NK-92 treated with Interleukin-12 subunit alpha and Interleukin-12 subunit beta, amount 100 ng/mL, for 24 hours (cell line): ENCODE measurements at regions not wholly inside any gene's neighbourhood (a gene's known extent, or its start where the extent isn't known, plus 50 kb on each side); places are given as distances from the start of the nearest gene placed in this dataset.

Source experiments
- DNase-seq: peaks from one replicate; lab custom pipeline; 2025; lab: John Stamatoyannopoulos, UW

- no peak for DNase-seq
Observed at GRCh38 chr2:20523799-20524187, 76.9 kb downstream of the RHOB start.

- DNase-seq = no peak
Observed at GRCh38 chr2:20524412-20525040, 77.7 kb downstream of the RHOB start.

GRCh38 chr2:20525041-20526035 is 78.5 kb downstream of the RHOB start:
- no peak for DNase-seq

GRCh38 chr2:20526160-20526559 is 79.3 kb downstream of the RHOB start:
- no peak for DNase-seq

GRCh38 chr2:20526708-20527107 is 79.8 kb downstream of the RHOB start:
- no peak for DNase-seq

GRCh38 chr2:20528713-20529112 is 81.8 kb downstream of the RHOB start:
- DNase-seq = no peak

- no peak for DNase-seq
Observed at GRCh38 chr2:20530520-20530919, 83.6 kb downstream of the RHOB start.

GRCh38 chr2:20531633-20532262 is 84.9 kb downstream of the RHOB start:
- DNase-seq = no peak

- no peak for DNase-seq
Observed at GRCh38 chr2:20532634-20533437, 86.0 kb downstream of the RHOB start.

- no peak for DNase-seq
Observed at GRCh38 chr2:20533993-20534622, 87.2 kb downstream of the RHOB start.

GRCh38 chr2:20534913-20535801 is 88.3 kb downstream of the RHOB start:
- DNase-seq = no peak

- DNase-seq = no peak
Observed at GRCh38 chr2:20536619-20537422, 89.9 kb downstream of the RHOB start.

- no peak for DNase-seq
Observed at GRCh38 chr2:20537423-20538307, 90.8 kb downstream of the RHOB start.

GRCh38 chr2:20538308-20539132 is 91.6 kb downstream of the RHOB start:
- no peak for DNase-seq

GRCh38 chr2:20539133-20539719 is 92.4 kb downstream of the RHOB start:
- DNase-seq = no peak

- DNase-seq = no peak
Observed at GRCh38 chr2:20539776-20540586, 93.1 kb downstream of the RHOB start.
